ELR (cell line): ENCODE measurements at regions not wholly inside any gene's neighbourhood (a gene's known extent, or its start where the extent isn't known, plus 50 kb on each side); places are given as distances from the start of the nearest gene placed in this dataset.
"Not testable (repeated sequence)": the region's sequence is repeated elsewhere in the genome, so short reads cannot be mapped to it uniquely, and the experiment has no call there.

Experiments used
- DNase-seq: peaks from one replicate; pipeline ENCODE4 v3.0.0-alpha.2; 2015; ENCODE audit warnings: low read depth

DNA sequence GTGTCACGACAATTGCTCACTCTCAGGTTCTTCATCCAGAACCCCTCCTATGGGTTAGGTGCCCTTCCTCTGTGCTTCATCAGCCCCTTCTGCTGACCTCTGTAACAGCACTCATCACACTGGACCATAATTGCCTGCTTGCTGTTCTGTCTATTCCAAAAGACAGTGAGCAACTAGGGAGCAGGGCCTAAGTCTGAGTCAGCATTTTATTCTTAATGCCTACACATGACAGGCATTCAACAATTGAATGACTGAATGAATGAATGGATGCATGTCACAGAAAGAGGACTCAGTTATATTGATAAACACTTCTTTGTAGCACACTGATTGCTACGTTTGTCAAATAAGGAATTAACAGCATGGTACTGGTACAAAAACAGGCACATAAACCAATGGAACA lies 317.0 kb downstream of the ZIC3 start:
- DNase-seq, result no peak

DNA sequence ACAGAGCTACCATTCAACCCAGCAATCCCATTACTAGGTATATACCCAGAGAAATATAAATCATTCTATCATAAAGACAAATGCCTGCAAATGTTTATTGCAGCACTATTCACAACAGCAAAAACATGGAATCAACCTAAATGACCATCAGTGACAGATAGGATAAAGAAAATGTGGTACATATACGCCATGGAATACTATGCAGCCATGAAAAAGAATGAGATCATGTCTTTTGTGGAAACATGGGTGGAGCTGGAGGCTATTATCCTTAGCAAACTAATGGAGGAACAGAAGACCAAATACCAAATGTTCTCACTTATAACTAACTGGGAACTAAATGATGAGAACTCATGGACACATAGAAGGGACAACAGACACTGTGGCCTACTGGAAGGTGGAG lies 318.9 kb downstream of the ZIC3 start:
- DNase-seq, result not testable (repeated sequence)

GRCh38 chrX:137891431-137891830 lies 325.5 kb downstream of the ZIC3 start:
- no peak for DNase-seq

GRCh38 chrX:137896123-137896522 lies 330.2 kb downstream of the ZIC3 start:
- DNase-seq, result no peak

- no peak for DNase-seq
These were observed 349.5 kb downstream of the ZIC3 start for GRCh38 chrX:137915466-137915865.

DNA sequence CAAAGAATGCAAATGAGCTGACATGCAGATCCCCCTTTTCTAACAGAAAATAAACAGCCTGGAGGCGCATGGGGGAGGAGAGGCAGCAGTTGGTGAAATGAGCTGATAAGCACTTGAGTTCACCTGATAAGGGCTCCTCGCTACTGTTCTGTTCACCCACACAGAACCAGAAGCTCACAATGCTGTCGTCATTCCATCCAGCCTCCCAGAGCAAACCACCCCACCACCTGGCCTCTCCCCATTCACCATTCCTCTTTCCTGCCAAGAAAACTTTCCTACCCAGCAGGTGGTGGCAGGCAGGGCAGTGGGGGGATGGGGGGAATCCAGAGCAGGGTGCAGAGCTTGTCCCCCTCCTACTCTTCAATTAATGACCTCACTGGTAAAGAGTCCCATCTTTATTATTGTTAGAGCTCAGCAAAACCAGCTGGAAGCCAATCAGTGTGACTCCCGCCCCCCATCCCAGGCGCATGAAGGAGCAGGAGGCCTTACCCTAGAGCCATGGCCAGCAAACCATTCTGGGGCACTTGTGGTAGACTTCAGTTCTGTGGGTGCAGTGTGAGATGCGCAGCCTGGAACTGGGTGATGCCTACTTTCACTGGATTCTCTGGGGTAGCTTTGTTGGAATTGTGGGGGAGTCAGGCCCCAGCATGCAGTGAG lies 350.3 kb downstream of the ZIC3 start:
- DNase-seq, result no peak

GRCh38 chrX:137926090-137926489 lies 360.2 kb downstream of the ZIC3 start:
- DNase-seq, result no peak

- DNase-seq, result no peak
These were observed 364.0 kb downstream of the ZIC3 start for GRCh38 chrX:137929951-137930350.

DNA sequence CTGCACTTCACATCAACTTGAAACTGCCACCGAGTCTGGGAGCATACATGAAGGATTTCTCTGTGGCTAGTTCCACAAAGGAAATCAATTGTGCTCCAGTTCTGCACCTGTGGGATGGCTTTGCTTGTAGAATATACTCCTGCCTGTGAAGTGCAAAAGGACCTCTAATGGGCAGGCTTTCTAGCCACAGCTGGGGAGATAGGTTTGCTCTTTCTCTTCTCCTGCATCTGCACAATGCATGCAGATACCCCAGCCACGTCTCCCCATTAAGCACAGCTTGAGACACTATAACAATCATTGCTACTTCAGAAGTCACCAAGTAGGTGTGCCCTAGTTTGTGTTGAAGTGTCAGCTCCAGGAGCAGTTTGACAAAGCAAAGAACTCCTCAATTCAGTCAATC lies 364.6 kb downstream of the ZIC3 start:
- no peak for DNase-seq

DNA sequence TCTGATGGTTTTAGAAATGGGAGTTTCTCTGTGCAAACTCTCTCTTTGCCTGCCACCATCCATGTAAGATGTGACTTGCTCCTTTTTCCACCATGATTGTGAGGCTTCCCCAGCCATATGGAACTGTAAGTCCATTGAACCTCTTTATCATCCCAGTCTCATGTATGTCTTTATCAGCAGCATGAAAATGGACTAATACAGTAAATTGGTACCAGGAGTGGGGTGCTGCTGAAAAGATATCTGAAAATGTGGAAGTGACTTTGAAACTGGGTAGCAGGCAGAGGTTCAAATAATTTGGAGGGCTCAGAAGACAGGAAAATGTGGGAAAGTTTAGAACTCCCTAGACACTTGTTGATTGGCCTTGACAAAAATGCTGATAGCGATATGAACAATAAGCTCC lies 368.3 kb downstream of the ZIC3 start:
- not testable (repeated sequence) for DNase-seq

- not testable (repeated sequence) for DNase-seq
These were observed 369.0 kb downstream of the ZIC3 start for GRCh38 chrX:137934887-137935286.

GRCh38 chrX:137945470-137945869 lies 379.5 kb downstream of the ZIC3 start:
- DNase-seq, result no peak

- DNase-seq, result no peak
These were observed 403.3 kb downstream of the ZIC3 start for GRCh38 chrX:137969191-137969590.

- no peak for DNase-seq
These were observed 416.7 kb downstream of the ZIC3 start for GRCh38 chrX:137982472-137983172.

GRCh38 chrX:137988470-137988869 lies 422.5 kb downstream of the ZIC3 start:
- no peak for DNase-seq

GRCh38 chrX:137998619-137999018 lies 432.7 kb downstream of the ZIC3 start:
- DNase-seq, result no peak

- no peak for DNase-seq
These were observed 433.1 kb downstream of the ZIC3 start for GRCh38 chrX:137999071-137999470.

GRCh38 chrX:137999552-137999951 lies 433.6 kb downstream of the ZIC3 start:
- DNase-seq, result no peak

DNA sequence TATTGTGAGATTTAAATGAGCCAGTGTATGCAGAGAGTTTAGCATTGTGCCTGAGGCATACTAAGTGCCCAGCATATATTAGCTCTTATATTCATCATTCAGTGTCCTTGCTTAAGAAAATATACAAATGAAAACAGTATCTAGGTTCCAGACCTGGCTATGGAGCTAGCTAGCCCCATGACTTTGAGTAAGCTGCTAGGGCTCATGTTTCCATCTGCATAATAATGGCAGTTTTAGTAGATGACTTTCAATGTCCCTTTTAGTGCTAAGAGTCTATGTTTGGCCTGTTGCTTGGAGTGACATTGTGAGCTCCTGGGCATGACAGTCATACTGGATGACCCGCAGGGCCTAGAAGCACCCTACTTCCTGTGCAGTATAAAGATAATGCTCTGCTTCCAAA lies 435.3 kb downstream of the ZIC3 start:
- DNase-seq, result no peak

- DNase-seq, result no peak
These were observed 440.3 kb downstream of the ZIC3 start for GRCh38 chrX:138006180-138006579.

- DNase-seq, result no peak
These were observed 442.4 kb downstream of the ZIC3 start for GRCh38 chrX:138008281-138008680.

GRCh38 chrX:138011468-138011867 lies 445.5 kb downstream of the ZIC3 start:
- no peak for DNase-seq

DNA sequence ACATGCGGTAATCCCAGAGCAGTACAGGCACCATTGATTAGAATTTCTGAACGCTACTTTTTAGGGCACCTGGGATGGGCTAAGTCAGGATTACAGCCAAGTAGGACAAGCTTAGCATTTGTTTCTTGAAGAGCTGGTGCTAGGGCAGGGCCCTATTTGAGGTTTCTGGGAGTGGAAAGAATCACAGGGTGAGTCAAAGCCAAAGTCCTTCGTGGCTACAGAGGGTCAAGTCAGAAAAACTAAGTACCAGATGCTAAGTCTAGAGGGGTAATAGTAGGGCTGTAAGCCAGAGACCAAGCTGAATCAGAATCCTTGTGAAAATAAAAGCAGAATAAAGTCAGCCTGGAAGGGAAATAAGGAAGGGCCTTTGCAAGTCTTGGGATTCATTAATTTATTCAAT lies 448.6 kb downstream of the ZIC3 start:
- no peak for DNase-seq
